ENCODE measurements at regions not wholly inside any gene's neighbourhood (a gene's known extent, or its start where the extent isn't known, plus 50 kb on each side); places are given as distances from the start of the nearest gene placed in this dataset.

DNA sequence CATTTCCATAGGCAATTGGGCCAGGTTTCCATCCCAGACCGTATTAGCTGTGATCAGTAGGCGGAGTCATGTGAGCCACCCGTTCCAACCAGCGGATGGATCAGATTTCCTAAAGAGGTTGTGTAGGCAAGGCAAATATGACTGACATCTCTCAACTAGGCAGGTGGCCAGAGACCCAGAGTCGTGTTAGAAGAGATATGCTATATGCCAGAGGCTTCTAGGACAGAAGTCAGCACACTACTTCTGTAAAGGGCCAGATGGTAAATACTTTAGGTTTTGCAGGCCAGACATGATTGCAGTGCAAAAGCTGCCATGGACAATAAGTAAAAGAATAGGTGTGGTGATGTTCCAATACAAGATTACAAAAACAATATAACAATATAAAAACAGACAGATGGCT lies 788.4 kb downstream of the RPA4 start:
- H3K9me1 ChIP-seq (ENCODE audit: control insufficient read depth, insufficient read depth, low read length), result no peaks in the 10 kb centered on the region
- FAIRE-seq (no peak), DNase-seq (ENCODE audit: extremely low read depth in 1 of 4, low spot score in 3 of 4) (no peak), ATAC-seq (no peak)
- H3K27me3 ChIP-seq (ENCODE audit: control insufficient read depth in 2 of 2, insufficient read depth in 2 of 2, low read length in 2 of 2), result no peaks in the 10 kb centered on the region
- intact Hi-C loops (cut with micrococcal nuclease) (no loop called here), in situ Hi-C loops (cut with MboI) (no loop called here)
- no peak overlapping the region for H3K4me2 ChIP-seq (ENCODE audit: insufficient read depth, low read length)
- 0% methylated on average over 5 of the region's 5 CpGs for WGBS (ENCODE audit: insufficient coverage, low coverage, missing lambda C conversion rate)
- ChIA-PET POLR2A (no interaction called here), CTCF (ENCODE audit: low intra/inter-chr PET ratio) (no interaction called here)
- H3K27ac ChIP-seq (ENCODE audit: extremely low read depth, low read depth, low read length), result no peak overlapping the region
- no peaks in the 10 kb centered on the region for H4K20me1 ChIP-seq (replicated peaks; ENCODE audit: control insufficient read depth, insufficient read depth, low read length)
- H2AFZ ChIP-seq (ENCODE audit: low read depth, low read length), result no peak overlapping the region
- H3K36me3 ChIP-seq (ENCODE audit: control insufficient read depth, insufficient read depth, low read length), result no peaks in the 10 kb centered on the region
- H3K4me1 ChIP-seq (replicated peaks in 1 of 2; ENCODE audit: control insufficient read depth in 2 of 2, insufficient read depth in 2 of 2, low read length in 2 of 2), result no peaks in the 10 kb centered on the region
- TF ChIP-seq SRSF1 (IDR thresholded peaks at IDR 0.05; ENCODE audit: low read depth, low read length), result no peak
- TF ChIP-seq SIN3A (IDR thresholded peaks at IDR 0.05; ENCODE audit: borderline replicate concordance in 2 of 2, control insufficient read depth in 1 of 2, low read depth in 2 of 2, low read length in 2 of 2), result no peak
- TF ChIP-seq, protein P1, sequence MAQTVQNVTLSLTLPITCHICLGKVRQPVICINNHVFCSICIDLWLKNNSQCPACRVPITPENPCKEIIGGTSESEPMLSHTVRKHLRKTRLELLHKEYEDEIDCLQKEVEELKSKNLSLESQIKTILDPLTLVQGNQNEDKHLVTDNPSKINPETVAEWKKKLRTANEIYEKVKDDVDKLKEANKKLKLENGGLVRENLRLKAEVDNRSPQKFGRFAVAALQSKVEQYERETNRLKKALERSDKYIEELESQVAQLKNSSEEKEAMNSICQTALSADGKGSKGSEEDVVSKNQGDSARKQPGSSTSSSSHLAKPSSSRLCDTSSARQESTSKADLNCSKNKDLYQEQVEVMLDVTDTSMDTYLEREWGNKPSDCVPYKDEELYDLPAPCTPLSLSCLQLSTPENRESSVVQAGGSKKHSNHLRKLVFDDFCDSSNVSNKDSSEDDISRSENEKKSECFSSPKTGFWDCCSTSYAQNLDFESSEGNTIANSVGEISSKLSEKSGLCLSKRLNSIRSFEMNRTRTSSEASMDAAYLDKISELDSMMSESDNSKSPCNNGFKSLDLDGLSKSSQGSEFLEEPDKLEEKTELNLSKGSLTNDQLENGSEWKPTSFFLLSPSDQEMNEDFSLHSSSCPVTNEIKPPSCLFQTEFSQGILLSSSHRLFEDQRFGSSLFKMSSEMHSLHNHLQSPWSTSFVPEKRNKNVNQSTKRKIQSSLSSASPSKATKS (CRISPR knock-in tag; IDR thresholded peaks at IDR 0.05), result no peak
- no peak for TF ChIP-seq ATF1 (CRISPR knock-in tag; IDR thresholded peaks at IDR 0.05)
- no peak for TF ChIP-seq ATF1 (tag; IDR thresholded peaks at IDR 0.05)
- TF ChIP-seq U2AF1 (optimal IDR thresholded peaks at IDR 0.05; ENCODE audit: low read depth, low read length), result no peak
- TF ChIP-seq GATAD2B (IDR thresholded peaks at IDR 0.05; ENCODE audit: borderline replicate concordance), result no peak
- TF ChIP-seq KLF6 (CRISPR knock-in tag; IDR thresholded peaks at IDR 0.05; ENCODE audit: borderline replicate concordance), result no peak
- TF ChIP-seq MYNN (IDR thresholded peaks at IDR 0.05), result no peak
- TF ChIP-seq MYNN (CRISPR knock-in tag; IDR thresholded peaks at IDR 0.05), result no peak
- TF ChIP-seq, protein P2, sequence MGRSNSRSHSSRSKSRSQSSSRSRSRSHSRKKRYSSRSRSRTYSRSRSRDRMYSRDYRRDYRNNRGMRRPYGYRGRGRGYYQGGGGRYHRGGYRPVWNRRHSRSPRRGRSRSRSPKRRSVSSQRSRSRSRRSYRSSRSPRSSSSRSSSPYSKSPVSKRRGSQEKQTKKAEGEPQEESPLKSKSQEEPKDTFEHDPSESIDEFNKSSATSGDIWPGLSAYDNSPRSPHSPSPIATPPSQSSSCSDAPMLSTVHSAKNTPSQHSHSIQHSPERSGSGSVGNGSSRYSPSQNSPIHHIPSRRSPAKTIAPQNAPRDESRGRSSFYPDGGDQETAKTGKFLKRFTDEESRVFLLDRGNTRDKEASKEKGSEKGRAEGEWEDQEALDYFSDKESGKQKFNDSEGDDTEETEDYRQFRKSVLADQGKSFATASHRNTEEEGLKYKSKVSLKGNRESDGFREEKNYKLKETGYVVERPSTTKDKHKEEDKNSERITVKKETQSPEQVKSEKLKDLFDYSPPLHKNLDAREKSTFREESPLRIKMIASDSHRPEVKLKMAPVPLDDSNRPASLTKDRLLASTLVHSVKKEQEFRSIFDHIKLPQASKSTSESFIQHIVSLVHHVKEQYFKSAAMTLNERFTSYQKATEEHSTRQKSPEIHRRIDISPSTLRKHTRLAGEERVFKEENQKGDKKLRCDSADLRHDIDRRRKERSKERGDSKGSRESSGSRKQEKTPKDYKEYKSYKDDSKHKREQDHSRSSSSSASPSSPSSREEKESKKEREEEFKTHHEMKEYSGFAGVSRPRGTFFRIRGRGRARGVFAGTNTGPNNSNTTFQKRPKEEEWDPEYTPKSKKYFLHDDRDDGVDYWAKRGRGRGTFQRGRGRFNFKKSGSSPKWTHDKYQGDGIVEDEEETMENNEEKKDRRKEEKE (IDR thresholded peaks at IDR 0.05; ENCODE audit: borderline replicate concordance in 1 of 2, control insufficient read depth in 1 of 2, low read depth in 2 of 2, low read length in 1 of 2), result no peak
- H3K9ac ChIP-seq (ENCODE audit: insufficient read depth in 1 of 2, low read depth in 2 of 2, low read length in 2 of 2), result no peak overlapping the region
- no TSS peak for BruUV-seq (replicated peaks)
- H3K9me3 ChIP-seq (replicated peaks; ENCODE audit: control insufficient read depth, insufficient read depth, low read depth, low read length), result no peaks in the 10 kb centered on the region
- no peak overlapping the region for H3K4me3 ChIP-seq
- no peaks in the 10 kb centered on the region for H3K79me2 ChIP-seq (ENCODE audit: control insufficient read depth, insufficient read depth, low read length)
